T-cell (primary cell): ENCODE measurements at regions not wholly inside any gene's neighbourhood (a gene's known extent, or its start where the extent isn't known, plus 50 kb on each side); places are given as distances from the start of the nearest gene placed in this dataset.

Experiments used
- ATAC-seq, 4 experiments: fragments of 200-7000 bp in 3 of 4; fragments of 150-1000 bp in 1 of 4; cut with Tn5 transposase; replicated peaks in 1 of 4; 1 replicate in 3 of 4; 2 replicates in 1 of 4; pipeline ENCODE4 v1.10.0; 2021; ENCODE audit warnings: moderate library complexity in 3 of 4, mild to moderate bottlenecking in 2 of 4, moderate number of reproducible peaks in 1 of 4
- CTCF ChIA-PET, 2 donors: fragments of 300-600 bp; sonication (Branson Sonifier 250); formaldehyde crosslinking; loops; one replicate each; lab custom pipeline; 2022; ENCODE audit warnings: antibody characterized with exemption in 2 of 2; lab: Charles Lee
- POLR2A ChIA-PET, 2 donors: fragments of 300-600 bp; sonication (Branson Sonifier 250); formaldehyde crosslinking; loops; one replicate each; lab custom pipeline; 2022; ENCODE audit warnings: antibody characterized with exemption in 2 of 2; lab: Charles Lee
- DNase-seq, 35 experiments: peaks; one replicate each; pipeline versions ENCODE4 v3.0.0 to v3.0.0-alpha.2; 2013 to 2023
- H3K27ac ChIP-seq: one replicate; pipeline ENCODE4 v1.5.1; 2013; ENCODE audit warnings: low read length
- H3K27me3 ChIP-seq, 2 experiments: replicated peaks in 1 of 2; 1 replicate in 1 of 2; 2 replicates in 1 of 2; pipeline versions ENCODE4 v1.6.1 to v1.7.0; 2013; ENCODE audit warnings: low read length in 1 of 2, mixed read lengths in 1 of 2; ENCODE audit not compliant: control insufficient read depth in 2 of 2, insufficient read depth in 2 of 2; ENCODE audit errors: extremely low read depth in 1 of 2
- H3K36me3 ChIP-seq, 2 donors: 1 replicate in 1 of 2; 2 replicates in 1 of 2; pipeline versions ENCODE4 v1.6.1 to v1.7.0; 2013; ENCODE audit warnings: low read length in 1 of 2; ENCODE audit not compliant: control insufficient read depth in 2 of 2, insufficient read depth in 1 of 2; ENCODE audit errors: extremely low read depth in 1 of 2
- H3K4me1 ChIP-seq, 2 experiments: 1 replicate in 1 of 2; 2 replicates in 1 of 2; pipeline versions ENCODE4 v1.6.1 to v1.7.0; 2013; ENCODE audit warnings: low read length in 2 of 2, mixed read lengths in 1 of 2; ENCODE audit not compliant: insufficient read depth in 2 of 2, control insufficient read depth in 1 of 2; ENCODE audit errors: extremely low read depth in 1 of 2
- H3K4me3 ChIP-seq, 2 donors: 1 replicate in 1 of 2; 2 replicates in 1 of 2; pipeline versions ENCODE4 v1.5.1 to v1.7.0; 2013; ENCODE audit warnings: mild to moderate bottlenecking in 2 of 2, low read length in 1 of 2, moderate library complexity in 1 of 2; ENCODE audit not compliant: control insufficient read depth in 1 of 2; ENCODE audit errors: extremely low read depth in 1 of 2
- H3K9me3 ChIP-seq: 2 replicates; pipeline ENCODE4 v1.7.0; 2013
- H3K27ac Mint-ChIP-seq, 2 donors: one replicate each; pipeline ENCODE4 v1.8.0; 2020 to 2021; ENCODE audit warnings: mild to moderate bottlenecking in 2 of 2, mixed read lengths in 2 of 2
- H3K27me3 Mint-ChIP-seq, 2 donors: one replicate each; pipeline ENCODE4 v1.8.0; 2021 to 2022; ENCODE audit warnings: mixed read lengths in 2 of 2
- H3K36me3 Mint-ChIP-seq: one replicate; pipeline ENCODE4 v1.8.0; 2021; ENCODE audit warnings: mixed read lengths
- H3K4me1 Mint-ChIP-seq, 3 donors: one replicate each; pipeline ENCODE4 v1.8.0; 2020 to 2022; ENCODE audit warnings: mixed read lengths in 3 of 3, mild to moderate bottlenecking in 1 of 3
- H3K4me3 Mint-ChIP-seq, 3 donors: one replicate each; pipeline ENCODE4 v1.8.0; 2020 to 2022; ENCODE audit warnings: mild to moderate bottlenecking in 3 of 3, mixed read lengths in 3 of 3, moderate library complexity in 3 of 3
- H3K9me3 Mint-ChIP-seq, 3 donors: one replicate each; pipeline ENCODE4 v1.8.0; 2020 to 2022; ENCODE audit warnings: mixed read lengths in 3 of 3
- WGBS: methylation state at CpG from one replicate; pipeline ENCODE4 v1.1.5; 2013; ENCODE audit warnings: missing lambda C conversion rate; ENCODE audit not compliant: insufficient coverage; 5-methylcytosine and 5-hydroxymethylcytosine counted together

DNA sequence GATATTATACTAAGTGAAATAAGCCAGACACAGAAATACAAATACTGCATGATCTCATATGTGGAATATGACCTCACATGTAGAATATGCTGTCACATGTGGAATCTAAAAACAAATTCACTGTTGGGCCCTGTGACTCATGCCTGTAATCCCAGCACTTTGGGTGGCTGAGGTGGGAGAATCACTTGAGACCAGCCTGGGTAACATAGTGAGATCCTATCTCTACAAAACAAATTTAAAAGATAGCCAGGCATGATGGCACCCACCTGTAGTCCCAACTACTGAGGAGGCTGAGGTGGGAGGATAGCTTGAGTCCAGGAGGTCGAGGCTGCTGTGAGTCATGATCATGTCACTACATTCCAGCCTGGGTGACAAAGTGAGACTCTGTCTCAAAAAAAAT is 160.3 kb downstream of the PTEN start:
- Histone ChIP-seq H3K4me3 (no peak overlapping the region), H3K27me3 (no peaks in the 10 kb centered on the region), H3K4me1 (peaks cover 0 to 13% of the 10 kb centered on the region in 2 experiments), H3K9me3 (no peaks in the 10 kb centered on the region), H3K27ac (no peak overlapping the region), H3K36me3 (no peaks in the 10 kb centered on the region)
- POLR2A ChIA-PET, result no interaction called here
- Mint-ChIP-seq H3K36me3 (no peaks in the 10 kb centered on the region), H3K4me3 (no peak overlapping the region), H3K27me3 (no peaks in the 10 kb centered on the region), H3K27ac (no peak overlapping the region), H3K9me3 (peaks cover 0 to 9% (median 4%) of the 10 kb centered on the region in 3 donors), H3K4me1 (peaks cover 11 to 36% (median 11%) of the 10 kb centered on the region in 3 donors)
- DNase-seq, result no peak
- ATAC-seq, result no peak
- WGBS, result no CpG with 5 or more reads among the region's 1 CpG
- CTCF ChIA-PET, result no interaction called here

DNA sequence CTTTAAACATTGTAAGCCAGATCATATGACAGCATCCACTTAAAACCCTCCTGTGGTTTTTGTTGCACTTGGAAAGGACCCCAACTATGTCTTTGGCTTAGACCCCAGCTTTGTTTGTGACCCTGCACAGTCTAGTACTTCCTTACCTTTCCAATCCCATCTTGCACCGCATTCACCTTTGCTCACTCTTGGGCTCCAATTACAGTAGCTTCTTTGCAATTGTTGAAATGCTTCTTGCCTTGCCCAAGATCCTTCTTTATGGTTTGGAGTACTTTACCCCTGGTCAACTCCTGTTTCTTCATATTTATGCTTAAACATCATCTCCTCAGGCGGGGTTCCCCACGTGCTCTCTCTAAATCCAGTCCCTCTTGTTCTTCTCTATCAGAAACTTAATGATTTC is 162.6 kb downstream of the PTEN start:
- POLR2A ChIA-PET, result interaction anchor here in 1 of 2 donors (0.6 kb wide), 1 partner anchor 43 kb away, joined by 3 read pairs; no protein-coding TSS in a partner anchor
- Histone ChIP-seq H3K4me3 (no peak overlapping the region), H3K9me3 (no peaks in the 10 kb centered on the region), H3K36me3 (no peaks in the 10 kb centered on the region), H3K27ac (no peak overlapping the region), H3K4me1 (peaks cover 0 to 20% of the 10 kb centered on the region in 2 experiments), H3K27me3 (no peaks in the 10 kb centered on the region)
- Mint-ChIP-seq H3K4me1 (peaks cover 14 to 38% (median 18%) of the 10 kb centered on the region in 3 donors), H3K36me3 (no peaks in the 10 kb centered on the region), H3K9me3 (peaks cover 0 to 5% (median 4%) of the 10 kb centered on the region in 3 donors), H3K4me3 (no peak overlapping the region), H3K27me3 (no peaks in the 10 kb centered on the region), H3K27ac (no peak overlapping the region)
- ATAC-seq (no peak), DNase-seq (no peak)
- CTCF ChIA-PET, result no interaction called here
- no CpG with 5 or more reads among the region's 3 CpGs for WGBS

GRCh38 chr10:88027570-88027969 is 164.1 kb downstream of the PTEN start:
- H3K27ac ChIP-seq, result no peak overlapping the region
- peaks cover 0 to 5% (median 4%) of the 10 kb centered on the region in 3 donors for H3K9me3 Mint-ChIP-seq
- ChIA-PET POLR2A (no interaction called here), CTCF (interaction anchor here in 1 of 2 donors (0.6 kb wide), 1 partner anchor 363 kb away, joined by 3 read pairs; no protein-coding TSS in a partner anchor)
- no CpG with 5 or more reads among the region's 4 CpGs for WGBS
- no peaks in the 10 kb centered on the region for H3K9me3 ChIP-seq
- no peaks in the 10 kb centered on the region for H3K27me3 Mint-ChIP-seq
- DNase-seq (peak in 2 of 35 experiments; percentile 1 to 2), ATAC-seq (no peak)
- no peaks in the 10 kb centered on the region for H3K36me3 ChIP-seq
- H3K36me3 Mint-ChIP-seq, result no peaks in the 10 kb centered on the region
- no peaks in the 10 kb centered on the region for H3K27me3 ChIP-seq
- H3K4me3 ChIP-seq, result no peak overlapping the region
- peak overlapping the region; percentile 57 to 80 for H3K27ac Mint-ChIP-seq
- H3K4me1 ChIP-seq, result peaks cover 0 to 20% of the 10 kb centered on the region in 2 experiments
- no peak overlapping the region for H3K4me3 Mint-ChIP-seq
- H3K4me1 Mint-ChIP-seq, result peaks cover 14 to 34% (median 18%) of the 10 kb centered on the region in 3 donors

GRCh38 chr10:88028072-88028471 is 164.6 kb downstream of the PTEN start:
- CTCF ChIA-PET, result interaction anchor here in 1 of 2 donors (0.5 kb wide), 1 partner anchor 168 kb away, joined by 4 read pairs; no protein-coding TSS in a partner anchor
- H3K27ac ChIP-seq, result peak overlapping the region; percentile 25
- peak overlapping the region; percentile 57 to 80 for H3K27ac Mint-ChIP-seq

DNA sequence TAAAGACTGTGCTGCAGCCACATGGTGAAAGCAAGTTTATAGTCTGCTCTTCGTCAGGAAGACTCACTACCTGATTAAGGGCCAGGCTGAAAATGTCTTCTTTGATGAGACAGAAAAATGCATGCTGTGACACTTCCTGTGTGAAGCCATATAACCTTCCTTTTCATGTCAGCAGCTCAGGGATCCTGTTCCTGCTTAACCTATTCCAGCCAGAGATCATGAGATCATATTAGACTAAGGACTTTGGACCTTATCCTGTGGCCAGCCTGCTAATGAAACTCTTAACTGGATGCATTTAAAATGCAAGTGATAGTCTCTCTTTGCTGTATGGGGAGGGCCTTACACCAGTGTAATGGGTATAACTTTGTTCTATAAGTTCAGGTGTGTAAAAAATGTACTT is 165.2 kb downstream of the PTEN start:
- Mint-ChIP-seq H3K4me3 (no peak overlapping the region), H3K27me3 (no peaks in the 10 kb centered on the region), H3K36me3 (no peaks in the 10 kb centered on the region), H3K27ac (peak overlapping the region; percentile 4 to 40), H3K9me3 (no peaks in the 10 kb centered on the region), H3K4me1 (peaks cover 14 to 26% (median 18%) of the 10 kb centered on the region in 3 donors)
- peak in 1 of 35 experiments; percentile 32 for DNase-seq
- Histone ChIP-seq H3K27ac (peak overlapping the region; percentile 25), H3K4me3 (no peak overlapping the region), H3K36me3 (no peaks in the 10 kb centered on the region), H3K9me3 (no peaks in the 10 kb centered on the region), H3K27me3 (no peaks in the 10 kb centered on the region), H3K4me1 (peaks cover 0 to 20% of the 10 kb centered on the region in 2 experiments)
- peak in 3 of 4 experiments; percentile 61 to 80 (median 66) for ATAC-seq
- WGBS, result 14% methylated on average over 1 of the region's 1 CpG
- ChIA-PET CTCF (no interaction called here), POLR2A (no interaction called here)

More at GRCh38 chr10:88028072-88028471, 164.6 kb downstream of the PTEN start:
- Mint-ChIP-seq H3K4me1 (peaks cover 14 to 29% (median 18%) of the 10 kb centered on the region in 3 donors), H3K4me3 (no peak overlapping the region), H3K9me3 (peaks cover 0 to 4% (median 4%) of the 10 kb centered on the region in 3 donors), H3K27me3 (no peaks in the 10 kb centered on the region), H3K36me3 (no peaks in the 10 kb centered on the region)
- peaks cover 0 to 20% of the 10 kb centered on the region in 2 experiments for H3K4me1 ChIP-seq
- ATAC-seq (no peak), DNase-seq (no peak)
- H3K27me3 ChIP-seq, result no peaks in the 10 kb centered on the region
- no peaks in the 10 kb centered on the region for H3K9me3 ChIP-seq
- no peak overlapping the region for H3K4me3 ChIP-seq
- POLR2A ChIA-PET, result no interaction called here
- no CpG with 5 or more reads among the region's 1 CpG for WGBS
- H3K36me3 ChIP-seq, result no peaks in the 10 kb centered on the region

GRCh38 chr10:88032566-88032965 is 169.1 kb downstream of the PTEN start:
- no CpG with 5 or more reads among the region's 1 CpG for WGBS
- H3K27ac ChIP-seq, result no peak overlapping the region
- Mint-ChIP-seq H3K36me3 (no peaks in the 10 kb centered on the region), H3K9me3 (no peaks in the 10 kb centered on the region), H3K27ac (no peak overlapping the region), H3K4me3 (no peak overlapping the region), H3K27me3 (no peaks in the 10 kb centered on the region), H3K4me1 (peaks cover 18 to 23% (median 22%) of the 10 kb centered on the region in 3 donors)
- H3K4me3 ChIP-seq, result no peak overlapping the region
- ChIA-PET CTCF (interaction anchor here in 1 of 2 donors (0.6 kb wide), 1 partner anchor 1678 kb away, joined by 4 read pairs; no protein-coding TSS in a partner anchor), POLR2A (interaction anchor here in 1 of 2 donors (0.7 kb wide), 1 partner anchor 167 kb away, joined by 3 read pairs; no protein-coding TSS in a partner anchor)
- DNase-seq (no peak), ATAC-seq (no peak)
- H3K27me3 ChIP-seq, result no peaks in the 10 kb centered on the region
- H3K36me3 ChIP-seq, result no peaks in the 10 kb centered on the region
- H3K9me3 ChIP-seq, result no peaks in the 10 kb centered on the region
- peaks cover 0 to 17% of the 10 kb centered on the region in 2 experiments for H3K4me1 ChIP-seq
